Uterus (tissue), 2 donors: ENCODE measurements at regions not wholly inside any gene's neighbourhood (a gene's known extent, or its start where the extent isn't known, plus 50 kb on each side); places are given as distances from the start of the nearest gene placed in this dataset.
"Not testable (repeated sequence)": the region's sequence is repeated elsewhere in the genome, so short reads cannot be mapped to it uniquely, and the experiment has no call there.

Experiments
- POLR2A ChIP-seq, 2 donors: fragments of 450-650 bp; IDR thresholded peaks; one replicate each; pipeline ENCODE4 v1.6.1; 2016; ENCODE audit warnings: antibody characterized with exemption in 2 of 2, mild to moderate bottlenecking in 1 of 2, moderate library complexity in 1 of 2
- TF ChIP-seq, protein P1 (sequence below), 4 experiments: fragments of 200-600 bp in 2 of 4; fragments of 450-650 bp in 2 of 4; sonication (generic) in 2 of 4; IDR thresholded peaks; one replicate each; pipeline ENCODE4 v1.5.1; 2016 to 2019; ENCODE audit warnings: antibody characterized with exemption in 4 of 4, mild to moderate bottlenecking in 2 of 4, moderate library complexity in 1 of 4

GRCh38 chr5:110893854-110894483 lies 155.2 kb downstream of the SLC25A46 start:
- TF ChIP-seq, protein P1, sequence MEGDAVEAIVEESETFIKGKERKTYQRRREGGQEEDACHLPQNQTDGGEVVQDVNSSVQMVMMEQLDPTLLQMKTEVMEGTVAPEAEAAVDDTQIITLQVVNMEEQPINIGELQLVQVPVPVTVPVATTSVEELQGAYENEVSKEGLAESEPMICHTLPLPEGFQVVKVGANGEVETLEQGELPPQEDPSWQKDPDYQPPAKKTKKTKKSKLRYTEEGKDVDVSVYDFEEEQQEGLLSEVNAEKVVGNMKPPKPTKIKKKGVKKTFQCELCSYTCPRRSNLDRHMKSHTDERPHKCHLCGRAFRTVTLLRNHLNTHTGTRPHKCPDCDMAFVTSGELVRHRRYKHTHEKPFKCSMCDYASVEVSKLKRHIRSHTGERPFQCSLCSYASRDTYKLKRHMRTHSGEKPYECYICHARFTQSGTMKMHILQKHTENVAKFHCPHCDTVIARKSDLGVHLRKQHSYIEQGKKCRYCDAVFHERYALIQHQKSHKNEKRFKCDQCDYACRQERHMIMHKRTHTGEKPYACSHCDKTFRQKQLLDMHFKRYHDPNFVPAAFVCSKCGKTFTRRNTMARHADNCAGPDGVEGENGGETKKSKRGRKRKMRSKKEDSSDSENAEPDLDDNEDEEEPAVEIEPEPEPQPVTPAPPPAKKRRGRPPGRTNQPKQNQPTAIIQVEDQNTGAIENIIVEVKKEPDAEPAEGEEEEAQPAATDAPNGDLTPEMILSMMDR (IDR thresholded peaks at IDR 0.05): not testable (repeated sequence)
- TF ChIP-seq POLR2A (IDR thresholded peaks at IDR 0.05): not testable (repeated sequence)
